ELR (cell line): ENCODE measurements at regions not wholly inside any gene's neighbourhood (a gene's known extent, or its start where the extent isn't known, plus 50 kb on each side); places are given as distances from the start of the nearest gene placed in this dataset.
A peak's percentile ranks its signal among the peaks of the same experiment; 100 is the strongest.
"Not testable (repeated sequence)": the region's sequence is repeated elsewhere in the genome, so short reads cannot be mapped to it uniquely, and the experiment has no call there.

Experiments used
- DNase-seq: peaks from one replicate; pipeline ENCODE4 v3.0.0-alpha.2; 2015; ENCODE audit warnings: low read depth

DNA sequence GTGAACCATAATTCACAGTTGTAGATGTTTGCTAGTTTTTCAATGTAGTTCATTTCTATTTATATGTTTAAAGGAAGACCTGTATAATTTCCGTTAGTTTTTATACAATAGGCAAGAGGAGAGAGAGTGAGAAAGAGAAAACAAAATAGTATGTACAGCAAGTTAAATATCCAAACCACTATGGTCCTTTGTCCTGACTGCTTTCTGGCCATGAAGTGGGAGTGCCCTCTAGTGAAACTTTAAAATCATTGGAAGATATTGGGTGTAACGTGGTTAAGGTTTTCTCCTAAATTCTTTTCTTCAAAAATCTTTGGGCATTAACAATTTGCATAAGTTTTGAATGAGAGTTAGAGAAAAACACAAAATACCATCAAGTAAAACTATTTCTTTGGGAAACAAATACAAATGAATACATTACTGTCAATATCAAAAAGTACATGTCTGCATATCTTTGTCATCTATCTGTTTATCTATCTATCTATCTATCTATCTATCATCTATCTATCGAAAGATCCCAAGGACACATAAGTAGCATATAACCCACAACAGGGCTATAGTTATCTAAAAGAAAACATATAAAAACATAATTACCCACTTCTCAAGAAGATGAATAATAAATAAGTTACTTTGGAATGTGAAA is 534.6 kb upstream of the ATP11B start:
- DNase-seq: peak; percentile 21

DNA sequence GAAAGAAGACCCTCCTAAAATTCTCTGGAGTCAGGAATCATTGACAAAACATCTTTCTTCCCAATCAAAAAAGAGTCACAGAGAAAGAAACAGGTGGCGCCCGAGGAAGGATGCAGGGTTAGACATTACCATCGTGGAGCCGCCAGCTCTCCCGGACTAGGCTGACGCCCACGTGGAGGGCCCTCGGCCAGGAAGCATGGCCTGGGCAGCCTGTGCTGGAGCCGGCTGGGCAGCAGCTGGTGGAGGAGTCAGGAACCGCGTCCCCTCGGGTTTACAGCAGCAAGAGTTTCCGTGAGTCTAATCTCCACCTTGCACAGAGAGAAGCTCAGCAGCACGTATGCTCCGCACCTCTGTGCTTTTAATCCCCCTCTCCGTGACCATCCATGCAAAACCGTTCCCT is 533.7 kb upstream of the ATP11B start:
- DNase-seq: no peak

- DNase-seq: no peak
Observed at GRCh38 chr3:182261041-182261440, 532.3 kb upstream of the ATP11B start.

DNA sequence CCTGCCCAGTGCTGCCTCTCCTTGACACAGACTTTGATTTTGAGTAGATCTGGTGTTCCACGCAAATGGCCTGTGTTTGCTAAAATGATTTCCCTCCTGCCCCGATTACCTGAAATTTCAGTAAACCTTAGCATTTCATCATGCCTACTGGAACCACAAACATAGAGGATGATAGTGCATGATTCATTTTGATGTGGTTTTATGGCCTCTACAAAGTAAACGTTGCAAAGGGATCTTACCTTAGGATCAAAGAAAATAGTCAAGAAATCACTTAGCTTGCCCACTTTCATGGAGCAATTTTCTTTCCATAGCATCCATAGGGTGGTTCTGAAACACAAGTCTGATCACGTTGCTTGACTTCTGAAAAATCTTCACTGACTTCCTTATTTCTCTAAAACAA is 524.6 kb upstream of the ATP11B start:
- no peak for DNase-seq

GRCh38 chr3:182276512-182276911 is 516.8 kb upstream of the ATP11B start:
- DNase-seq: no peak

GRCh38 chr3:182284793-182285192 is 508.5 kb upstream of the ATP11B start:
- no peak for DNase-seq

DNA sequence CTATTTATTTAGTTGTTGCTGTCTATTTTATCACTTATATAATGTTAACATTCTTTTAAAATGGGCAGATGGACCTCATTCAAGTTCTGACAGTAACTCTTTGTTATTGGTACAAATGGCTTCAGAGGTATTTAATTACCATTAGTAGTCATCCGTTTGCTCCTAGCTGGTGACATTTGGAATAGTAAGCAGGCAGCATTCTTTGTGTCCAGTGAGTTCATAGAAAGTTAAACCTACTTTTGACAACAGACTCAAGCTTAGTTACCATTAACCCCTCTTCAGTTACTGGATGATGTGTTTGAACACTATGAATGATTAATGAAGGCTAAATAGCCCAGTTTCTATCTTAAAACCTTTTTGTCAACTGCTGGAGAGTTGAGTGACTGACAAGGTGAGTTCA is 500.7 kb upstream of the ATP11B start:
- no peak for DNase-seq

GRCh38 chr3:182294256-182294655 is 499.0 kb upstream of the ATP11B start:
- DNase-seq: peak; percentile 2

DNA sequence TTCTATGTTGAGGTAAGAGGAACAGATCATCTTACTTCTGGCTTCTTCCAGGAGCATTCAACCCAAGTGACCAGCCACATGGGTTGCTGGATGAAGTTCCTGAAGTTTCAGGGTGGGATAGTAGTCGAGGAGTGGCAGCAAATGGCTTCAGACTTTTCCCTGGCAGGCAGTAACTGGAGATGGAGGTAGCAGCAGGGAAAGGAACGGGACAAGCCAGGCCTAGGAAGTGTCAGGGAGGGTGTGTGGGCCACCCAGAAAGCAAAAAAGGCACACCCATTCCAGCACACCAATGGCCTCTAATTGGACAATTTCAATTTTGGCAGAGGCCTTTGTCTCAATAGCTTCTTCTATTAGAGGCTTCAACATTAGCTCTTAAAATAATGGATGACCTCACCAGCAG is 498.6 kb upstream of the ATP11B start:
- DNase-seq: no peak

DNA sequence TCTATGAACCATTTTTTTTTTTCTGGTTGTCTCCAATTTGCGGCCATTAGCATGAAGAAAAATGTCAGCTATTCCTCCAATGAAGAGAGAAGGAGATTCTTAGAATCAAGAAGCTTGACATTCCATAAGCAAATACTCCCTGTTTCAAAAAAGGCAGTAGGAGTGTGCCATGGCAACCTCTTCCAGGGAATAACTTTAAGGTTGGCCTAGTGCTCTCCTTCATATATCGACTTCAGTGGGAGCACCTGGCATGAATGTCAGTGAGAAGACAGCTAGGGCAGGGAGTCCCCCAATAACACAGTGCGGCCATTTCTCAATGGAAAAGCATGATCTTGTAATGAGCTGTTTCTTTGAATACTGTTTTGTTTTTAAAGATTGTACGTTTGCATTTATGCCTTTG is 493.0 kb upstream of the ATP11B start:
- no peak for DNase-seq

GRCh38 chr3:182303169-182303568 is 490.1 kb upstream of the ATP11B start:
- DNase-seq: no peak

- DNase-seq: no peak
Observed at GRCh38 chr3:182305881-182306665, 487.2 kb upstream of the ATP11B start.

DNA sequence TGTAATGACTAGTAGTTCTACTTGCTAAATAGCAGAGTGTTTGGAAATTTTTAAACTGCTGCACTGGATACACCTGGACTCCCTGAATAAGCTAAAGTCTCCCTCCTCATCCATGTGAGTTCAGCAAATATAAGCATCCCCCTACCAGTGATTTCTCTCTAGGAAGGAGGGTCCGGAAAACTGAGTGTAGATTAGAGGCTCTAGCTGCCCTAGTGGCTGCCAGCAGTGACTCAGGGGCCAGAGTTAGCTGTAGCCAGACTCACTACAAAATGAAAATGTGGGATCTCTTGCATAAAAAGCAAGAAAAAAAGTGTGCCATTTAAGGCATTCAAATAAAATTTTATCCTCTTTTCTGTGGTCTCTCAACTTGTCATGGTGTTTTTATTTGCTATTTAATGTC is 485.0 kb upstream of the ATP11B start:
- DNase-seq: no peak

GRCh38 chr3:182309120-182309519 is 484.2 kb upstream of the ATP11B start:
- DNase-seq: no peak

- no peak for DNase-seq
Observed at GRCh38 chr3:182315313-182315712, 478.0 kb upstream of the ATP11B start.

- no peak for DNase-seq
Observed at GRCh38 chr3:182323126-182323700, 470.1 kb upstream of the ATP11B start.

DNA sequence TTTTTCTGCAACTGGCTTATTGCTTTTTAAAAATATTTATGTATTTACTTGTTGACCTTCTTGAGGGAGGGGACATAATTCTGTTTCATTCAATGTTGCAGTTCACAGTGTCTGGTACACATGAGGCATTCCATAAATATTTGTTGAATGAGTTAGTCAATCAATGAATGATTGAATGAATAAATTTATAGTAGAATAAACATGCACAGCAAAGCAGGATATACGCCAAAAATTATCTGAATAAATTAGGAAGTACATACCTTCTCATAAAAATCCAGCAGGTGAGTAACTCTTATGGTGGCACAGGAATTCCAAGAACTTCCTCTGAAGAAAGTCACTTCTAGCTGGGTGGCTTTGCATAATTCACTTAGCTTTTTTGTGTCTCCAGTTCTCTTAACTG is 469.4 kb upstream of the ATP11B start:
- DNase-seq: no peak

GRCh38 chr3:182325213-182325950 is 467.9 kb upstream of the ATP11B start:
- DNase-seq: no peak

DNA sequence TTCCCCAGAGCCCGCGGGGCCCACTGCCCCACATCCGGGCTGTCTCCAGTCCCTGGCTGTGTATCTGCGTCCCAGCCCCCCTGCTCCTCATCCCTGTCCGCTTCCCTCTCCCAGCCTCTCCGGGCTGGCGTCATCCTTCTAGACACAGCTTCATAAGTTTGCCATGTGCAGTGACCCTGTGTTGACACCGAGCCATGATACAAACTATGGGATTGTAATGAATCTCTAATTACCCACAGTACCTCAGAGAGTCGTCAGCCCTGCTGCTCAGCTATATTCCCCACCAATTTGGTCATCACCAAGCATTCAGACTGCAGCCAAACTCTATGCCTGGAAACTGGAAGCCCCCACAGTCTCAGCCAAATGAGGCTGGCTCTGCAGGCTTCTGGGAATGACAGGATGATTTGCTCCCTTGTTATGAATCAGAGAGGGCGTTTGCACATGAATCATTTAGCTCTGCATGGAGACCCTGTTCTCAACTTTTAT is 466.1 kb upstream of the ATP11B start:
- peak; percentile 4 for DNase-seq

DNA sequence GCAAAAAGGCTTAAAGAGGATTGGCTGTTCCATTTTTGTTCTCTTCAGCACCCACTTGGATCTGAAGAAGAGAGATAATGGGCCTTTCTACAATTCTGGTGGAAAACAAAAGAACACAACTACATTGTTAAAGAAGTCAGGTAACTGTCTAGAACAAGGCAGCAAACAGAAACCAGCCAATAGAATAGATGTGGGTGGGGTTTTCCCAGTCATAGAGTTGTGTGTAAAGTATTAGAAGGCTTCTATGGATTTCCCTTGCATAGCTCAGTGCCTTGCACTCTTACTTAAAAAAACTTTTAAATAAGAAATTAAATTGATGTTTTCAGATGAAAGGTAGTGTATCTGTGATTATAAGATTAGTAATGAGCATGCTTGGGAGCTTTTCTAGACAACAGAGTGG is 462.7 kb upstream of the ATP11B start:
- DNase-seq: no peak

DNA sequence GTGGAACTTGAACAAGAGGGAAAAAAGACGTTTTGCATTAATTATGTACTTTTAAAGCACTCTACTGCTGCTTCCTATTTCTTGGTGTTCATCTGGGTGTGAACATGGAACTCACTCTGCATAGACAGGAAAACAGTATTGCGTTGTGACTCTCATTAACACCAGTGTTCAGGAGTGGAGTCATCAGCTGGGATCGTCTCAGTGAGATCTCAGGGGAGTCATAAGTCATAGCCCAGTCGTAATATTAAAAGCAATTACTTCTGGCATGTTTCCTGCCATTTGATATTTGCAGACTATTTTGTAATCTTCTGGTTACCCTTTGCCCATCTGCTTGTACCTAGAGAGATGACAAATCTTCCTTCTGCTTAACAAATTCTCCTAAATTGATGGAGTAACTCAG is 462.0 kb upstream of the ATP11B start:
- no peak for DNase-seq

DNA sequence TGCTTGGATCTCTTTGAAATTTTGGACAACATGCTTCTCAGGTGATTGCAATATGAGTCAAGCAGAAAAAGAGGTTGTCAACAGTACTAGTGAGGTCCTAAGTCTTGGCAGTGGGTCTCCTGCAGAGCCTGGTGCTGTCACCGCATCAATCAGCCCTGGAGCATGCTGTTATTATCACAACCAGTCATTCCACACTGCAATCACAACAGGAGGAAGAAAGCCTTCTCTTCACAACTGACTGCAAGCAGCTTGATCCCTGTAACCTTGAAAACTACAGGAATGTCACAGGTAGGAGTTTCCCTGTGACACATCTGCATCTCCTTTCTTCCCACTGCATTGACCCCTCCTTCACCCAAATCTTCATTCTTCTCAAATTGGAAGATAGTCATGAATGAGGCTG is 451.1 kb upstream of the ATP11B start:
- DNase-seq: no peak

DNA sequence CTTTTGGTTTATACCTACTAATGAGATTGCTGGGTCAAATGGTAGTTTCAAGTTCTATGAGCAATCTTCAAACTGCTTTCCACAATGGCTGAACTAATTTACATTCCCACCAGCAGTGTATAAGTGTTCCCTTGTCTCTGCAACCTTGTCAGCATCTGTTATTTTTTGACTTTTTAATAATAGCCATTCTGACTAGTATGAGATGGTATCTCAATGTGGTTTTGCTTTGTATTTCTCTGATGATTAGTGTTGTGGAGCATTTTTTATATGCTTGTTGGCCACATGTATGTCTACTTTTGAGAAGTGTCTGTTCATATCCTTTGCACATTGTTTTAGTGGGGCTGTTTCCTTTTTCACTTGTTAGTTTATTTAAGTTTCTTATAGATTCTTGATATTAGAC is 449.3 kb upstream of the ATP11B start:
- DNase-seq: not testable (repeated sequence)
